C4-2B (cell line): ENCODE measurements at regions not wholly inside any gene's neighbourhood (a gene's known extent, or its start where the extent isn't known, plus 50 kb on each side); places are given as distances from the start of the nearest gene placed in this dataset.

Experiments used
- CTCF ChIP-seq: fragments of 450-650 bp; conservative IDR thresholded peaks from 2 replicates; pipeline ENCODE4 v1.5.1; 2017; ENCODE audit warnings: mild to moderate bottlenecking
- ZFX ChIP-seq: fragments of 450-650 bp; IDR thresholded peaks from 2 replicates; pipeline ENCODE4 v1.6.1; 2017

- no peak for TF ChIP-seq CTCF
- TF ChIP-seq ZFX, result no peak
Measured at GRCh38 chr2:121905201-121905600, 149.8 kb downstream of the TSN start.
